AG04449 (cell line): ENCODE measurements at regions not wholly inside any gene's neighbourhood (a gene's known extent, or its start where the extent isn't known, plus 50 kb on each side); places are given as distances from the start of the nearest gene placed in this dataset.

Experiments
- CTCF ChIA-PET: fragments of 350-600 bp; formaldehyde crosslinking; extraction: SDS; loops from one replicate; lab custom pipeline; 2021; ENCODE audit warnings: antibody characterized with exemption; lab: Yijun Ruan, JAX
- POLR2A ChIA-PET: fragments of 400-600, 350-600 bp; formaldehyde crosslinking; extraction: SDS; loops from one replicate; lab custom pipeline; 2020; ENCODE audit warnings: antibody characterized with exemption, inconsistent platforms; lab: Yijun Ruan, JAX
- DNase-seq: peaks from one replicate; pipeline ENCODE4 v3.0.0-alpha.2; 2010; ENCODE audit warnings: low read depth, low spot score
- H3K4me3 ChIP-seq: 2 replicates; pipeline ENCODE4 v1.5.1; 2011; ENCODE audit warnings: low read depth, mild to moderate bottlenecking, control low read depth, low read length
- CTCF ChIP-seq: IDR thresholded peaks from one replicate; pipeline ENCODE4 v1.5.1; 2011; ENCODE audit warnings: mild to moderate bottlenecking, moderate library complexity, low read length, control low read depth, inconsistent platforms; ENCODE audit not compliant: insufficient read depth; ENCODE audit errors: missing control alignments

GRCh38 chr7:94344826-94345225 lies 49.9 kb upstream of the COL1A2 start:
- TF ChIP-seq CTCF = no peak
- no peak for DNase-seq
- H3K4me3 ChIP-seq = no peak overlapping the region
- ChIA-PET POLR2A (interaction anchor here (0.6 to 7.1 kb wide), 5 partner anchors 29 to 50 kb away, joined by 3 to 48 read pairs (median 4); partner anchors contain the start of gene COL1A2), CTCF (interaction anchor here (1.1 kb wide), 1 partner anchor 48 kb away, joined by 3 read pairs; no protein-coding TSS in a partner anchor)
